Stimulated activated naive B cell treated with anti-CD40 and anti-IgM and Interleukin-4, amounts not matched to agents 10 μg/mL and 1 μg/mL and 100 μg/mL, for 72 hours (primary cell): ENCODE measurements at regions not wholly inside any gene's neighbourhood (a gene's known extent, or its start where the extent isn't known, plus 50 kb on each side); places are given as distances from the start of the nearest gene placed in this dataset.
"Not testable (repeated sequence)": the region's sequence is repeated elsewhere in the genome, so short reads cannot be mapped to it uniquely, and the experiment has no call there.

Experiments
- ATAC-seq, 2 donors: fragments of 150-1000 bp; cut with Tn5 transposase; replicated peaks; 2 replicates each; pipeline ENCODE4 v1.10.0; 2021; ENCODE audit warnings: moderate library complexity in 1 of 2
- DNase-seq: peaks from one replicate; pipeline ENCODE4 v3.0.0; 2021
- H3K27ac Mint-ChIP-seq: one replicate; pipeline ENCODE4 v1.8.0; 2022; ENCODE audit warnings: mild to moderate bottlenecking, mixed read lengths
- H3K27me3 Mint-ChIP-seq, 2 donors: one replicate each; pipeline ENCODE4 v1.8.0; 2022; ENCODE audit warnings: mixed read lengths in 2 of 2
- H3K36me3 Mint-ChIP-seq, 2 donors: one replicate each; pipeline ENCODE4 v1.8.0; 2022; ENCODE audit warnings: mixed read lengths in 2 of 2, mild to moderate bottlenecking in 1 of 2
- H3K4me1 Mint-ChIP-seq, 2 donors: one replicate each; pipeline ENCODE4 v1.8.0; 2022; ENCODE audit warnings: mixed read lengths in 2 of 2, mild to moderate bottlenecking in 1 of 2
- H3K4me3 Mint-ChIP-seq, 2 donors: one replicate each; pipeline ENCODE4 v1.8.0; 2022; ENCODE audit warnings: mild to moderate bottlenecking in 2 of 2, mixed read lengths in 2 of 2, moderate library complexity in 1 of 2
- H3K9me3 Mint-ChIP-seq, 2 donors: one replicate each; pipeline ENCODE4 v1.8.0; 2022; ENCODE audit warnings: mixed read lengths in 2 of 2, mild to moderate bottlenecking in 1 of 2

GRCh38 chr3:25174251-25174650 lies 253.8 kb upstream of the RARB start:
- ATAC-seq (no peak), DNase-seq (no peak)
- Mint-ChIP-seq H3K4me3 (no peak overlapping the region), H3K4me1 (no peaks in the 10 kb centered on the region), H3K27me3 (no peaks in the 10 kb centered on the region), H3K9me3 (no peaks in the 10 kb centered on the region), H3K36me3 (no peaks in the 10 kb centered on the region), H3K27ac (no peak overlapping the region)

- Mint-ChIP-seq H3K4me3 (no peak overlapping the region), H3K9me3 (peaks cover 3 to 4% of the 10 kb centered on the region in 2 donors), H3K4me1 (no peaks in the 10 kb centered on the region), H3K27me3 (no peaks in the 10 kb centered on the region), H3K27ac (no peak overlapping the region), H3K36me3 (no peaks in the 10 kb centered on the region)
- ATAC-seq, result no peak
- DNase-seq, result no peak
These were observed 251.0 kb upstream of the RARB start for GRCh38 chr3:25177041-25177440.

- DNase-seq (no peak), ATAC-seq (no peak)
- H3K4me3 Mint-ChIP-seq, result no peak overlapping the region
- H3K36me3 Mint-ChIP-seq, result no peaks in the 10 kb centered on the region
- no peak overlapping the region for H3K27ac Mint-ChIP-seq
- H3K9me3 Mint-ChIP-seq, result peaks cover 4% of the 10 kb centered on the region in 2 donors
- no peaks in the 10 kb centered on the region for H3K27me3 Mint-ChIP-seq
- H3K4me1 Mint-ChIP-seq, result no peaks in the 10 kb centered on the region
These were observed 249.4 kb upstream of the RARB start for GRCh38 chr3:25178672-25179071.

- H3K36me3 Mint-ChIP-seq, result no peaks in the 10 kb centered on the region
- H3K27me3 Mint-ChIP-seq, result no peaks in the 10 kb centered on the region
- no peak overlapping the region for H3K4me3 Mint-ChIP-seq
- ATAC-seq (no peak), DNase-seq (no peak)
- no peak overlapping the region for H3K27ac Mint-ChIP-seq
- no peaks in the 10 kb centered on the region for H3K4me1 Mint-ChIP-seq
- peaks cover 4 to 5% of the 10 kb centered on the region in 2 donors for H3K9me3 Mint-ChIP-seq
These were observed 247.0 kb upstream of the RARB start for GRCh38 chr3:25181096-25181495.

GRCh38 chr3:25182794-25183193 lies 245.3 kb upstream of the RARB start:
- H3K4me1 Mint-ChIP-seq, result no peaks in the 10 kb centered on the region
- DNase-seq (no peak), ATAC-seq (no peak)
- H3K9me3 Mint-ChIP-seq, result peaks cover 4 to 5% of the 10 kb centered on the region in 2 donors
- H3K27ac Mint-ChIP-seq, result no peak overlapping the region
- H3K36me3 Mint-ChIP-seq, result no peaks in the 10 kb centered on the region
- no peaks in the 10 kb centered on the region for H3K27me3 Mint-ChIP-seq
- H3K4me3 Mint-ChIP-seq, result no peak overlapping the region

GRCh38 chr3:25184641-25185250 lies 243.3 kb upstream of the RARB start:
- Mint-ChIP-seq H3K4me3 (no peak overlapping the region), H3K27ac (no peak overlapping the region), H3K4me1 (no peaks in the 10 kb centered on the region), H3K9me3 (peaks cover 4 to 5% of the 10 kb centered on the region in 2 donors), H3K27me3 (no peaks in the 10 kb centered on the region), H3K36me3 (no peaks in the 10 kb centered on the region)
- no peak for DNase-seq
- no peak for ATAC-seq

- Mint-ChIP-seq H3K9me3 (peaks cover 0 to 4% of the 10 kb centered on the region in 2 donors), H3K36me3 (no peaks in the 10 kb centered on the region), H3K27me3 (no peaks in the 10 kb centered on the region), H3K4me1 (no peaks in the 10 kb centered on the region), H3K4me3 (no peak overlapping the region), H3K27ac (no peak overlapping the region)
- no peak for ATAC-seq
- no peak for DNase-seq
These were observed 236.4 kb upstream of the RARB start for GRCh38 chr3:25191673-25192072.

GRCh38 chr3:25199567-25199966 lies 228.5 kb upstream of the RARB start:
- peaks cover 11 to 27% of the 10 kb centered on the region in 2 donors for H3K9me3 Mint-ChIP-seq
- H3K27me3 Mint-ChIP-seq, H3K36me3 Mint-ChIP-seq, ATAC-seq, H3K4me1 Mint-ChIP-seq, DNase-seq, H3K4me3 Mint-ChIP-seq, H3K27ac Mint-ChIP-seq: not testable (repeated sequence)

- Mint-ChIP-seq H3K27me3 (no peaks in the 10 kb centered on the region), H3K27ac (no peak overlapping the region), H3K36me3 (no peaks in the 10 kb centered on the region), H3K9me3 (peaks cover 3% of the 10 kb centered on the region in 2 donors), H3K4me1 (no peaks in the 10 kb centered on the region), H3K4me3 (no peak overlapping the region)
- ATAC-seq, result no peak
- DNase-seq, result no peak
These were observed 215.3 kb upstream of the RARB start for GRCh38 chr3:25212736-25213135.

- DNase-seq (no peak), ATAC-seq (no peak)
- H3K36me3 Mint-ChIP-seq, result no peaks in the 10 kb centered on the region
- no peak overlapping the region for H3K4me3 Mint-ChIP-seq
- H3K27me3 Mint-ChIP-seq, result no peaks in the 10 kb centered on the region
- H3K4me1 Mint-ChIP-seq, result no peaks in the 10 kb centered on the region
- H3K9me3 Mint-ChIP-seq, result peaks cover 3 to 5% of the 10 kb centered on the region in 2 donors
- no peak overlapping the region for H3K27ac Mint-ChIP-seq
These were observed 214.0 kb upstream of the RARB start for GRCh38 chr3:25214034-25214433.

GRCh38 chr3:25218362-25218761 lies 209.7 kb upstream of the RARB start:
- no peak for DNase-seq
- H3K36me3 Mint-ChIP-seq, result no peaks in the 10 kb centered on the region
- no peak overlapping the region for H3K27ac Mint-ChIP-seq
- no peaks in the 10 kb centered on the region for H3K4me1 Mint-ChIP-seq
- no peaks in the 10 kb centered on the region for H3K27me3 Mint-ChIP-seq
- no peak for ATAC-seq
- H3K9me3 Mint-ChIP-seq, result peaks cover 3 to 5% of the 10 kb centered on the region in 2 donors
- no peak overlapping the region for H3K4me3 Mint-ChIP-seq

- Mint-ChIP-seq H3K4me3 (no peak overlapping the region), H3K4me1 (no peaks in the 10 kb centered on the region), H3K27ac (no peak overlapping the region), H3K27me3 (no peaks in the 10 kb centered on the region), H3K9me3 (no peaks in the 10 kb centered on the region), H3K36me3 (no peaks in the 10 kb centered on the region)
- DNase-seq (no peak), ATAC-seq (no peak)
These were observed 201.3 kb upstream of the RARB start for GRCh38 chr3:25226747-25227146.

GRCh38 chr3:25229586-25229985 lies 198.5 kb upstream of the RARB start:
- H3K27ac Mint-ChIP-seq, result no peak overlapping the region
- no peaks in the 10 kb centered on the region for H3K36me3 Mint-ChIP-seq
- H3K4me1 Mint-ChIP-seq, result no peaks in the 10 kb centered on the region
- DNase-seq, result no peak
- ATAC-seq, result no peak
- no peaks in the 10 kb centered on the region for H3K9me3 Mint-ChIP-seq
- H3K27me3 Mint-ChIP-seq, result no peaks in the 10 kb centered on the region
- H3K4me3 Mint-ChIP-seq, result no peak overlapping the region

- Mint-ChIP-seq H3K27me3 (no peaks in the 10 kb centered on the region), H3K9me3 (peaks cover 0 to 5% of the 10 kb centered on the region in 2 donors), H3K27ac (no peak overlapping the region), H3K4me1 (no peaks in the 10 kb centered on the region), H3K4me3 (no peak overlapping the region), H3K36me3 (no peaks in the 10 kb centered on the region)
- ATAC-seq (no peak), DNase-seq (no peak)
These were observed 193.0 kb upstream of the RARB start for GRCh38 chr3:25235031-25235430.

- H3K36me3 Mint-ChIP-seq, result no peaks in the 10 kb centered on the region
- peaks cover 2 to 7% of the 10 kb centered on the region in 2 donors for H3K9me3 Mint-ChIP-seq
- H3K27me3 Mint-ChIP-seq, result no peaks in the 10 kb centered on the region
- no peaks in the 10 kb centered on the region for H3K4me1 Mint-ChIP-seq
- H3K4me3 Mint-ChIP-seq, result no peak overlapping the region
- DNase-seq (no peak), ATAC-seq (no peak)
- no peak overlapping the region for H3K27ac Mint-ChIP-seq
These were observed 192.6 kb upstream of the RARB start for GRCh38 chr3:25235466-25235865.

- Mint-ChIP-seq H3K36me3 (no peaks in the 10 kb centered on the region), H3K4me3 (no peak overlapping the region), H3K27ac (no peak overlapping the region), H3K27me3 (no peaks in the 10 kb centered on the region), H3K4me1 (no peaks in the 10 kb centered on the region), H3K9me3 (peaks cover 4 to 9% of the 10 kb centered on the region in 2 donors)
- ATAC-seq, result no peak
- no peak for DNase-seq
These were observed 190.5 kb upstream of the RARB start for GRCh38 chr3:25237602-25238001.
